ENCODE measurements at regions not wholly inside any gene's neighbourhood (a gene's known extent, or its start where the extent isn't known, plus 50 kb on each side); places are given as distances from the start of the nearest gene placed in this dataset.

DNA sequence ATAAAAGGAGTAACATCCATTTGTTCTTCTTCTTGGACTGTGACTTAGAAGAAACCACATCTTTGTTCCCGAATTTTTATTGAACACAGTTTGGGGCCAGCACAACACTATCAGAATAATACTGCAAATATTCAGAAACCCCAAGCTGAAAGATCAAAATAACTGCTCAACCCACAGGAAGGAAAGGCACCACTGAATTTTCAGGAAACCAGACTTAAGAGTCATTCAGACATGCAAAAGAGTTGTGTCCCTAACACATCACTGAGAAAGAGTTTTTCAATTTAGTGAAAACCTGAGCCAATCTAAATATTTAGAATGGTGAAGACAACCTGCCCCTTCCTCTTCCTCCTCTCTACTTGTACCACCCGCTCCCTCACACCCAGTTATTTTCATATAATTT, 295.0 kb upstream of the RORA start:
- TF ChIP-seq, protein P1, sequence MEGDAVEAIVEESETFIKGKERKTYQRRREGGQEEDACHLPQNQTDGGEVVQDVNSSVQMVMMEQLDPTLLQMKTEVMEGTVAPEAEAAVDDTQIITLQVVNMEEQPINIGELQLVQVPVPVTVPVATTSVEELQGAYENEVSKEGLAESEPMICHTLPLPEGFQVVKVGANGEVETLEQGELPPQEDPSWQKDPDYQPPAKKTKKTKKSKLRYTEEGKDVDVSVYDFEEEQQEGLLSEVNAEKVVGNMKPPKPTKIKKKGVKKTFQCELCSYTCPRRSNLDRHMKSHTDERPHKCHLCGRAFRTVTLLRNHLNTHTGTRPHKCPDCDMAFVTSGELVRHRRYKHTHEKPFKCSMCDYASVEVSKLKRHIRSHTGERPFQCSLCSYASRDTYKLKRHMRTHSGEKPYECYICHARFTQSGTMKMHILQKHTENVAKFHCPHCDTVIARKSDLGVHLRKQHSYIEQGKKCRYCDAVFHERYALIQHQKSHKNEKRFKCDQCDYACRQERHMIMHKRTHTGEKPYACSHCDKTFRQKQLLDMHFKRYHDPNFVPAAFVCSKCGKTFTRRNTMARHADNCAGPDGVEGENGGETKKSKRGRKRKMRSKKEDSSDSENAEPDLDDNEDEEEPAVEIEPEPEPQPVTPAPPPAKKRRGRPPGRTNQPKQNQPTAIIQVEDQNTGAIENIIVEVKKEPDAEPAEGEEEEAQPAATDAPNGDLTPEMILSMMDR (IDR thresholded peaks at IDR 0.05), result no peak
- no peak for TF ChIP-seq POLR2A (IDR thresholded peaks at IDR 0.05)
